ENCODE measurements at regions not wholly inside any gene's neighbourhood (a gene's known extent, or its start where the extent isn't known, plus 50 kb on each side); places are given as distances from the start of the nearest gene placed in this dataset.

- TF ChIP-seq CTCF (IDR thresholded peaks at IDR 0.05; ENCODE audit: low read depth, low read length) (no peak), EZH2phosphoT487 (IDR thresholded peaks at IDR 0.05; ENCODE audit: low read depth) (no peak)
Observed at GRCh38 chr12:81835783-81836182, 76.6 kb upstream of the PPFIA2 start.
